Endodermal cell (in vitro differentiated cells): ENCODE measurements at regions not wholly inside any gene's neighbourhood (a gene's known extent, or its start where the extent isn't known, plus 50 kb on each side); places are given as distances from the start of the nearest gene placed in this dataset.

ENCODE experiments used
- DNase-seq: peaks from one replicate; pipeline ENCODE4 v3.0.0-alpha.2; 2017
- H3K27ac ChIP-seq: 2 replicates; pipeline ENCODE4 v1.5.1; 2013; ENCODE audit warnings: mild to moderate bottlenecking, low read depth, low read length, moderate library complexity
- H3K27me3 ChIP-seq: 2 replicates; pipeline ENCODE4 v1.6.1; 2013; ENCODE audit warnings: mild to moderate bottlenecking, low read length, moderate library complexity; ENCODE audit not compliant: insufficient read depth, control insufficient read depth, poor library complexity, severe bottlenecking
- H3K36me3 ChIP-seq: 2 replicates; pipeline ENCODE4 v1.7.0; 2013; ENCODE audit warnings: mild to moderate bottlenecking, low read length, moderate library complexity; ENCODE audit not compliant: control insufficient read depth, insufficient read depth
- H3K4me1 ChIP-seq: one replicate; pipeline ENCODE4 v1.7.0; 2013; ENCODE audit warnings: low read length; ENCODE audit not compliant: control insufficient read depth, insufficient read depth
- H3K4me3 ChIP-seq: 2 replicates; pipeline ENCODE4 v1.5.1; 2013; ENCODE audit warnings: mild to moderate bottlenecking, low read length, moderate library complexity
- H3K9ac ChIP-seq: 2 replicates; pipeline ENCODE4 v1.6.1; 2013; ENCODE audit warnings: mild to moderate bottlenecking, low read length, moderate library complexity; ENCODE audit not compliant: poor library complexity, severe bottlenecking; ENCODE audit errors: extremely low read depth
- H3K9me3 ChIP-seq: 2 replicates; pipeline ENCODE4 v1.6.1; 2013; ENCODE audit warnings: mild to moderate bottlenecking, low read length, moderate library complexity; ENCODE audit not compliant: control insufficient read depth
- H3K27ac Mint-ChIP-seq: 2 replicates; pipeline ENCODE4 v1.8.0; 2020; ENCODE audit warnings: mixed read lengths
- H3K27me3 Mint-ChIP-seq: 2 replicates; pipeline ENCODE4 v1.8.0; 2021; ENCODE audit warnings: mild to moderate bottlenecking, mixed read lengths; ENCODE audit not compliant: insufficient read depth
- H3K36me3 Mint-ChIP-seq: 2 replicates; pipeline ENCODE4 v1.8.0; 2020; ENCODE audit warnings: low read depth, mixed read lengths
- H3K4me1 Mint-ChIP-seq: 2 replicates; pipeline ENCODE4 v1.8.0; 2020; ENCODE audit warnings: mixed read lengths
- H3K4me3 Mint-ChIP-seq: 2 replicates; pipeline ENCODE4 v1.8.0; 2020; ENCODE audit warnings: mild to moderate bottlenecking, moderate library complexity, mixed read lengths
- H3K9me3 Mint-ChIP-seq: 2 replicates; pipeline ENCODE4 v1.8.0; 2020; ENCODE audit warnings: mild to moderate bottlenecking, mixed read lengths
- WGBS, 2 experiments: methylation state at CpG; one replicate each; pipeline versions ENCODE4 v1.1.5 to v1.1.7; 2013; ENCODE audit warnings: missing lambda C conversion rate in 2 of 2, mixed read lengths in 1 of 2; ENCODE audit not compliant: insufficient coverage in 1 of 2, insufficient read length in 1 of 2; 5-methylcytosine and 5-hydroxymethylcytosine counted together
- TF ChIP-seq, protein P1 (sequence below): fragments of 200-600 bp; sonication (generic); conservative IDR thresholded peaks from 2 replicates; pipeline ENCODE4 v1.5.0; 2021; ENCODE audit warnings: antibody characterized with exemption, mild to moderate bottlenecking

DNA sequence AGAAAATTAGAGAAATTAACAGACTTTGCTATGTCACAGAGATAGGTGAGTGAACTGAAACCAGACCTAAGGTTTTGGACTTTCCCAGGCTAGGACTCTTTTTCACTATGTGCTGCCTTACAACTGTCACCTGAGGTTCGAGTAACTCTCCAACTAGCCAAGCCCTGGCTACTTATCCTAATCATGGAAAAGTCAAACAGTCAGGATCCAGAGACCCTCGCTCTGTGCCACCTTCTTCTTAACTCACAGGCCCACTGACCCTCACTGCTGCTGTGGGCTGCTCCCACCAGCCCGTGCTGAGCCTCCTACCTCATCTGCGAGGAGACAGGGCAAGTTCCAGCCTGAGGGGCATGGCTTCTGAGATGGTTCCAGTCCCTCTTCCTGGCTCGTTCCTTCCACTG is 211.4 kb upstream of the KLF14 start:
- no peaks in the 10 kb centered on the region for H3K36me3 ChIP-seq
- Mint-ChIP-seq H3K9me3 (no peaks in the 10 kb centered on the region), H3K27ac (no peak overlapping the region), H3K36me3 (no peaks in the 10 kb centered on the region), H3K4me1 (peaks cover 20% of the 10 kb centered on the region), H3K27me3 (no peaks in the 10 kb centered on the region), H3K4me3 (no peak overlapping the region)
- no peaks in the 10 kb centered on the region for H3K27me3 ChIP-seq
- H3K4me3 ChIP-seq: no peak overlapping the region
- no peaks in the 10 kb centered on the region for H3K9me3 ChIP-seq
- no peak for DNase-seq
- H3K4me1 ChIP-seq: peaks cover 3% of the 10 kb centered on the region
- TF ChIP-seq, protein P1, sequence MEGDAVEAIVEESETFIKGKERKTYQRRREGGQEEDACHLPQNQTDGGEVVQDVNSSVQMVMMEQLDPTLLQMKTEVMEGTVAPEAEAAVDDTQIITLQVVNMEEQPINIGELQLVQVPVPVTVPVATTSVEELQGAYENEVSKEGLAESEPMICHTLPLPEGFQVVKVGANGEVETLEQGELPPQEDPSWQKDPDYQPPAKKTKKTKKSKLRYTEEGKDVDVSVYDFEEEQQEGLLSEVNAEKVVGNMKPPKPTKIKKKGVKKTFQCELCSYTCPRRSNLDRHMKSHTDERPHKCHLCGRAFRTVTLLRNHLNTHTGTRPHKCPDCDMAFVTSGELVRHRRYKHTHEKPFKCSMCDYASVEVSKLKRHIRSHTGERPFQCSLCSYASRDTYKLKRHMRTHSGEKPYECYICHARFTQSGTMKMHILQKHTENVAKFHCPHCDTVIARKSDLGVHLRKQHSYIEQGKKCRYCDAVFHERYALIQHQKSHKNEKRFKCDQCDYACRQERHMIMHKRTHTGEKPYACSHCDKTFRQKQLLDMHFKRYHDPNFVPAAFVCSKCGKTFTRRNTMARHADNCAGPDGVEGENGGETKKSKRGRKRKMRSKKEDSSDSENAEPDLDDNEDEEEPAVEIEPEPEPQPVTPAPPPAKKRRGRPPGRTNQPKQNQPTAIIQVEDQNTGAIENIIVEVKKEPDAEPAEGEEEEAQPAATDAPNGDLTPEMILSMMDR: no peak
- no peak overlapping the region for H3K9ac ChIP-seq
- 94 to 95% methylated on average over 5 of the region's 5 CpGs for WGBS, 2 experiments
- no peak overlapping the region for H3K27ac ChIP-seq

DNA sequence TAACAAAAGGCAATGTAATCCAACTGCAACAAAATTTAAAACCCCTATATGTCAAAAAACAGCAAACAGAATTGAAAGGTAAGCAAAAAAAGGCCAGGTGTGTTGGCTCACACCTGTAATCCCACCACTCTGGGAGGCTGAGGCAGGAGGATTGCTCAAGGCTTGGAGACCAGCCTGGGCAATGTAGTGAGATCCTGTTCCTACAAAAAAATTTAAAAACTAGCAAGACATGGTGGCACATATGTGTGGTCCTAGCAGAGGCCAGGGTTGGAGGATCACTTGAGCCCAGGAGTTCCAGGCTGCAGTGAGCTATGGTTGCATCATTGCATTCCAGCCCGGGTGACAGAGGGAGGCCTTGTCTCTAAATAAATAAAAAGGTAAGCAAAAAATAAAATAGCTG is 212.1 kb upstream of the KLF14 start:
- TF ChIP-seq, protein P1: no peak
- no peak overlapping the region for H3K27ac ChIP-seq
- no peak for DNase-seq
- Mint-ChIP-seq H3K4me1 (peaks cover 14% of the 10 kb centered on the region), H3K9me3 (no peaks in the 10 kb centered on the region), H3K4me3 (no peak overlapping the region), H3K27ac (no peak overlapping the region), H3K36me3 (no peaks in the 10 kb centered on the region), H3K27me3 (no peaks in the 10 kb centered on the region)
- H3K4me1 ChIP-seq: no peaks in the 10 kb centered on the region
- no peak overlapping the region for H3K4me3 ChIP-seq
- 100% methylated on average over 1 of the region's 1 CpG; no CpG with 5 or more reads in 1 of the 2 experiments for WGBS, 2 experiments
- no peaks in the 10 kb centered on the region for H3K27me3 ChIP-seq
- H3K9me3 ChIP-seq: no peaks in the 10 kb centered on the region
- H3K36me3 ChIP-seq: no peaks in the 10 kb centered on the region
- H3K9ac ChIP-seq: no peak overlapping the region

DNA sequence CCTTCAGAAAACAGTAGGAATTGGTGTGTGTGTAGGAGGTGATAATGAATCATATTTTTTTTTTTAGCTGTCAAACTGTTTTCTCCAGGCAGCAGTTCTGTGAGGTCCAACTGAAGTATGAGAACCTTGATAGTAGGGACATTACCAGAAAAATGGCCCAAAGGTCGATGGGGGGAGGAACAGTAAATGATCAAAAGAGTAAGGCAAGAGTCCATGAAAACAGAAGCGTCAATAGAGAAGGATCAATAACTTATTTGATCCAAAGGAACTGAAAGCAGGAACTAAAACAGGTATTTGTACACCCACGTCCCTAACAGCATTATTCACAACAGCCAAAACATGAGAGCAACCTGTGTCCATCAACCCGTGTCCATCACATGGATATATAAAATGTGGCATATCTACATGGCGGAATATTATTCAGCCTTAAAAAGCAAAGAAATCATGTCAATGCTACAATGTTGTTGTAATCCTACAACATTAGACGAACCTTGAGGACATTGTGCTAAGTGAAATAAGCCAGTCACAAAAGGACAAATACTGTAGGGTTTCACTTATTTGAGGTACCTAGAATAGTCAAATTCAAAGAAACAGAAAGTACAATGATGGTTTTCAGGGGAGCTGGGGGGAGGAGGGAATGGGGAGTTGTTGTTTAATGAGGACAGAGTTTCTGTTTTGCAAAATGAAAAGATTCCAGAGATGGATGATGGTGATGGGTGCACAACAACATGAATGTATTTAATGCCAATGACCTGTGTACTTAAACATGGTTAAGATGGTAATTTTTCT is 214.0 kb upstream of the KLF14 start:
- 92 to 95% methylated on average over 5 to 6 of the region's 6 CpGs for WGBS, 2 experiments
- no peaks in the 10 kb centered on the region for H3K9me3 Mint-ChIP-seq
- no peaks in the 10 kb centered on the region for H3K27me3 ChIP-seq
- no peak overlapping the region for H3K4me3 Mint-ChIP-seq
- H3K4me1 ChIP-seq: no peaks in the 10 kb centered on the region
- H3K36me3 Mint-ChIP-seq: no peaks in the 10 kb centered on the region
- no peak overlapping the region for H3K9ac ChIP-seq
- no peak overlapping the region for H3K27ac ChIP-seq
- DNase-seq: no peak
- TF ChIP-seq, protein P1: no peak
- H3K9me3 ChIP-seq: no peaks in the 10 kb centered on the region
- no peak overlapping the region for H3K4me3 ChIP-seq
- peaks cover 7% of the 10 kb centered on the region for H3K4me1 Mint-ChIP-seq
- H3K27me3 Mint-ChIP-seq: no peaks in the 10 kb centered on the region
- no peaks in the 10 kb centered on the region for H3K36me3 ChIP-seq
- H3K27ac Mint-ChIP-seq: no peak overlapping the region
